Thyroid gland (tissue), 4 donors: ENCODE measurements at regions not wholly inside any gene's neighbourhood (a gene's known extent, or its start where the extent isn't known, plus 50 kb on each side); places are given as distances from the start of the nearest gene placed in this dataset.

ENCODE experiments used
- DNase-seq, 2 donors: peaks; one replicate each; pipeline ENCODE4 v3.0.0-alpha.2; 2019
- H3K27ac ChIP-seq, 3 donors: fragments of 200-600 bp; sonication (generic); 1 replicate in 2 of 3; 2 replicates in 1 of 3; pipeline ENCODE4 v1.5.1; 2016 to 2019; ENCODE audit warnings: mild to moderate bottlenecking in 1 of 3, moderate library complexity in 1 of 3
- H3K27me3 ChIP-seq: fragments of 200-600 bp; sonication (generic); one replicate; pipeline ENCODE4 v1.5.1; 2019
- H3K36me3 ChIP-seq, 2 donors: fragments of 200-600 bp; sonication (generic); one replicate each; pipeline ENCODE4 v1.5.1; 2016 to 2019
- H3K4me1 ChIP-seq, 2 donors: fragments of 200-600 bp; sonication (generic); one replicate each; pipeline ENCODE4 v1.5.1; 2017 to 2019
- H3K4me3 ChIP-seq, 3 donors: fragments of 200-600 bp; sonication (generic); replicated peaks in 1 of 3; 1 replicate in 2 of 3; 2 replicates in 1 of 3; pipeline ENCODE4 v1.5.1; 2016; ENCODE audit warnings: mild to moderate bottlenecking in 1 of 3
- H3K9me3 ChIP-seq: fragments of 200-600 bp; sonication (generic); one replicate; pipeline ENCODE4 v1.5.1; 2017
- POLR2A ChIP-seq, 2 donors: fragments of 450-650 bp; IDR thresholded peaks; one replicate each; pipeline ENCODE4 v1.6.1; 2017; ENCODE audit warnings: antibody characterized with exemption in 2 of 2, mild to moderate bottlenecking in 2 of 2, moderate library complexity in 1 of 2
- WGBS, 2 donors: methylation state at CpG; one replicate each; pipeline ENCODE4 v1.1.5; 2017; 5-methylcytosine and 5-hydroxymethylcytosine counted together
- intact Hi-C: fragments of 100-400 bp; cut with DNase I; formaldehyde crosslinking; loops from one replicate; pipeline ENCODE4 v1.15.1; 2023
- TF ChIP-seq, protein P1 (sequence below), 6 experiments: fragments of 200-600 bp in 3 of 6; fragments of 450-650 bp in 3 of 6; sonication (generic) in 3 of 6; IDR thresholded peaks; one replicate each; pipeline ENCODE4 v1.5.1; 2016 to 2019; ENCODE audit warnings: antibody characterized with exemption in 6 of 6, mild to moderate bottlenecking in 2 of 6, inconsistent platforms in 1 of 6, moderate library complexity in 1 of 6

DNA sequence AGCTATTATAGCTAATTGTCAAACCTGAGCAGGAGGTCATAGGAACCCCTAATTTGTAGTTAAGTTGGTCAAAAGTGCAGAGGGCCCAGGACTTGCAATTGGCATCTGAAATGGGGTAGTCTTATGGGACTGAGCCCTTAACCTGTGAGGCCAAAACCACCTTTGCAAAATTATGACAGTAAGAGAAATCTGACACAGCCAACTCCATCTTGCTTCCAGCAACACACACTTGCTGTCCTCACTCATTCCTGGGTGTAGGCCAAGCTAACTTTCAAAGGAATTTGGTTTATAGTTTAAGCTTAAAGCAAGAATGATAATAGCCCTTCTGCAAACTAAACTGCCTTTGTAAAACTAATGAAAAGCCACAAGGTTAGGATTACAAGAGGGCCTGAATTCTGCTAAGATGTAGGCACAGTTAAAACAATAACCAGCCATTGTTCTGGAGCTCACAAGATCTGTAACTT lies 57.6 kb upstream of the FRMD4B start:
- TF ChIP-seq, protein P1, sequence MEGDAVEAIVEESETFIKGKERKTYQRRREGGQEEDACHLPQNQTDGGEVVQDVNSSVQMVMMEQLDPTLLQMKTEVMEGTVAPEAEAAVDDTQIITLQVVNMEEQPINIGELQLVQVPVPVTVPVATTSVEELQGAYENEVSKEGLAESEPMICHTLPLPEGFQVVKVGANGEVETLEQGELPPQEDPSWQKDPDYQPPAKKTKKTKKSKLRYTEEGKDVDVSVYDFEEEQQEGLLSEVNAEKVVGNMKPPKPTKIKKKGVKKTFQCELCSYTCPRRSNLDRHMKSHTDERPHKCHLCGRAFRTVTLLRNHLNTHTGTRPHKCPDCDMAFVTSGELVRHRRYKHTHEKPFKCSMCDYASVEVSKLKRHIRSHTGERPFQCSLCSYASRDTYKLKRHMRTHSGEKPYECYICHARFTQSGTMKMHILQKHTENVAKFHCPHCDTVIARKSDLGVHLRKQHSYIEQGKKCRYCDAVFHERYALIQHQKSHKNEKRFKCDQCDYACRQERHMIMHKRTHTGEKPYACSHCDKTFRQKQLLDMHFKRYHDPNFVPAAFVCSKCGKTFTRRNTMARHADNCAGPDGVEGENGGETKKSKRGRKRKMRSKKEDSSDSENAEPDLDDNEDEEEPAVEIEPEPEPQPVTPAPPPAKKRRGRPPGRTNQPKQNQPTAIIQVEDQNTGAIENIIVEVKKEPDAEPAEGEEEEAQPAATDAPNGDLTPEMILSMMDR (IDR thresholded peaks at IDR 0.05): no peak
- TF ChIP-seq POLR2A (IDR thresholded peaks at IDR 0.05): no peak

GRCh38 chr3:69442771-69443311 lies 57.0 kb upstream of the FRMD4B start:
- H3K36me3 ChIP-seq: no peaks in the 10 kb centered on the region
- H3K4me1 ChIP-seq: peaks cover 56 to 61% of the 10 kb centered on the region in 2 donors
- no peak for DNase-seq
- no peaks in the 10 kb centered on the region for H3K9me3 ChIP-seq
- H3K27me3 ChIP-seq: no peaks in the 10 kb centered on the region
- TF ChIP-seq, protein P1 (IDR thresholded peaks at IDR 0.05): no peak
- TF ChIP-seq POLR2A (IDR thresholded peaks at IDR 0.05): no peak
- 67 to 79% methylated on average over 2 of the region's 2 CpGs for WGBS, 2 donors
- no peak overlapping the region for H3K4me3 ChIP-seq
- intact Hi-C loops: no loop called here
- peak overlapping the region; percentile 63 to 82 (median 72) for H3K27ac ChIP-seq

More for the DNA sequence above, 57.6 kb upstream of the FRMD4B start:
- Histone ChIP-seq H3K4me3 (no peak overlapping the region), H3K36me3 (no peaks in the 10 kb centered on the region), H3K4me1 (peaks cover 56 to 61% of the 10 kb centered on the region in 2 donors), H3K9me3 (no peaks in the 10 kb centered on the region), H3K27me3 (no peaks in the 10 kb centered on the region), H3K27ac (peak overlapping the region in 2 of 3 donors; percentile 72 to 82)
- no peak for DNase-seq
- intact Hi-C loops: no loop called here

DNA sequence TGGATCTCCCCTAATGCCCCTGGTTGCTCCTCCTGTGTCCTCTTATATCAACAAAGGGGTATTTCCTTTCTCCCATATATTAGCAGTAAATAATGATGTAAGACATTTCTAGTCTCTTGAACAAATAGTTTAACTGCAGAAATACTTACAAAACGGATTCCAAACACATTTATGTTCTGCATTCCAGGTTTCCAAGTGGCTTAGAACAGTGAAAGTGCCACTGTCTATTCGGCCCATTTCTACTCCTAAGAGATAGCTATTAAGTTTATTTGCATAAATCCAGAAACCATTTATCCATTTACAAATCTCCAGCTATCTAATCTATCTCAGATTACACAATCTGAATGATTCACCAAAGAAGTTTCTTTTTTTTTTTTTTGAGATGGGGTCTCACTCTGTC lies 55.8 kb upstream of the FRMD4B start:
- Histone ChIP-seq H3K4me3 (no peak overlapping the region), H3K27me3 (no peaks in the 10 kb centered on the region), H3K27ac (peak overlapping the region; percentile 63 to 82 (median 72)), H3K36me3 (no peaks in the 10 kb centered on the region), H3K9me3 (no peaks in the 10 kb centered on the region), H3K4me1 (peaks cover 56 to 58% of the 10 kb centered on the region in 2 donors)
- no peak for TF ChIP-seq POLR2A (IDR thresholded peaks at IDR 0.05)
- TF ChIP-seq, protein P1 (IDR thresholded peaks at IDR 0.05): no peak
- 31 to 45% methylated on average over 2 of the region's 2 CpGs for WGBS, 2 donors
- no peak for DNase-seq
- intact Hi-C loops: no loop called here

DNA sequence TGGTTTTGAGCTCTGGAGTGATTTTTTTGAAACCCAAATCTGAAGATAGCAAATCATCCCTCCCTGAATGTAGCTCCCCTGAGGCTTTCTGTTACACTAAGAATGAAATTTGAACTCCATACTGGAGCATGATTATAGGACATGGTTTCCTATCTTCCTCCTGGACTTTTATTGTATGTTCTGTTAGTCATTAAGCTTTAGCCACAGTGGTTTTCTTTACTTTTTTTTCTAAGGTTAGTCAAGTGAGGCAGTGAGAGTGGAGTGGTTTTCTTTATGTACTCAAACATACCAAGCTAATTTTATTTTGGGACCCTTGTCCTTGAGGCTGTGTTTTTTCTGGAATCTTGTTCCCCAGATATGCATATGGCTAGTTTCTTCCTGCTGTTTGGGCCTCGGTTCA lies 55.2 kb upstream of the FRMD4B start:
- DNase-seq: no peak
- no peaks in the 10 kb centered on the region for H3K36me3 ChIP-seq
- WGBS, 2 donors: 47 to 64% methylated on average over 1 of the region's 1 CpG
- H3K9me3 ChIP-seq: no peaks in the 10 kb centered on the region
- H3K27ac ChIP-seq: peak overlapping the region; percentile 63 to 82 (median 72)
- peaks cover 56 to 57% of the 10 kb centered on the region in 2 donors for H3K4me1 ChIP-seq
- no peaks in the 10 kb centered on the region for H3K27me3 ChIP-seq
- TF ChIP-seq, protein P1 (IDR thresholded peaks at IDR 0.05): no peak
- no peak for TF ChIP-seq POLR2A (IDR thresholded peaks at IDR 0.05)
- intact Hi-C loops: no loop called here
- no peak overlapping the region for H3K4me3 ChIP-seq

DNA sequence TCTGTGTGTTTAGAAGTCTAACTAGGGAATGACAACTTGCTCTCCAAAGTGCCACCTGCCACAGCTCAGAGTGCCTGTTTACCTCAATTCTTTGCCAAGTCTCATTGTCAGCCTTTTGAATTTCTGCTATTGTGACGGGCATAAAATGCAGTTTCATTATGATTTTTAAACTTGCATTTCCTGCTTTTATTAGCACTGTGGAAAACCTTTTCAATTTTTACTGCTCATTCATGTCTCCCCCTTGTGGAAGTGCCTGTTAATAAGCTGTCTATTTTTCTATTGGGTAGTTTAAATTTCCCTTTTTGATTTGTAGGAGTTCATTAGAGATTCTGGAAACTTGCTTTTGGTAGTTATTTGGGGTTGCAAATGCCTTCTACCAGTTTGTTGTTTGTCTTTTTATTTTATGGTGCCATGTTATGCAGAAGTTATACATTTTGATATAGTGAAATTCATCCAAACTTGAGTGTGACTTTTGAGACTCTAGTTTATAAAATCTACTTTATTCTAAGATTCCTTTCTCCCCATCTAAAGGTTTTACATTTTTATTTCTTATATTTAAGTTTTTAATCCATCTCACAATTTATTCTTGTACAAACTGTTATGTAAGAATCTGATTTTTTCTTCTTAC lies 53.9 kb upstream of the FRMD4B start:
- Histone ChIP-seq H3K4me1 (peaks cover 47 to 50% of the 10 kb centered on the region in 2 donors), H3K36me3 (no peaks in the 10 kb centered on the region), H3K27me3 (no peaks in the 10 kb centered on the region), H3K27ac (peak overlapping the region; percentile 45 to 82 (median 72)), H3K4me3 (no peak overlapping the region), H3K9me3 (no peaks in the 10 kb centered on the region)
- no peak for TF ChIP-seq POLR2A (IDR thresholded peaks at IDR 0.05)
- TF ChIP-seq, protein P1 (IDR thresholded peaks at IDR 0.05): peak; percentile 39 to 80 (median 60)
- no peak for DNase-seq
- 5 to 6% methylated on average over 1 of the region's 1 CpG for WGBS, 2 donors
- intact Hi-C loops: loop anchor here (10.0 kb wide), 1 partner anchor 235 kb away; no protein-coding TSS in a partner anchor
